ENCODE measurements at regions not wholly inside any gene's neighbourhood (a gene's known extent, or its start where the extent isn't known, plus 50 kb on each side); places are given as distances from the start of the nearest gene placed in this dataset.

DNA sequence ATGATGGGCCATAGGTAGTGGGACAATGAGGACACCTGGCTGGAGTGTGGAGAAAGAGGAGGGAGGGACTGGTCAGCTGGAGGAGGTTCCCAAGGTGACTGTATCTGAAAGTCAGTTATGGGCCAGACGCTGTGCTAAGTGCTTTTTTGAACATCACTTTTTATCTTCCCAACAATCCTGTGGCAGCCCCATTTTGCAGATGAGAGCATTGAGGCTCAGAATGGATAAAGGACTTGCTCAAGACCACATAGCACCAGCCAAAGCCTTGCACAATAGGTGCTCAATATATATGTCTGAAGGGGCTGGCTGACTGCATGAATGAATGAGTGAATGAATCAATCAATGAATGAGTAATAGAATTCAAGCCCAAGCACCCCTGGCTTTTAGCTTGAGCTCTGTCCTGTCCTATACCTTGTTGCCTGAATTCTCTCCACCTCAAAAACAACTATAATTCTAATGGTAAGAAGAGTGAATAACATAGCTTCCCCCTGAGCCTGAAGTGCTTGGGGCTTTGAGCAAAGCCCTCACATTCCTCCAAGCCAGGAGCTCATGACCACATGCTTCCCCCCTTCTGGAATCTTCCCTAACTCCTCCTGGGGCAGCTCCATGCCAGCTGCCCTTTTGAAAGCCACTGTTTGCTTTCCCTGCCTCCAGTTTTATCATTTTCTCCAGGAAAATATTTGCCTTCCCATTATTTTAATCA lies 150.9 kb downstream of the RPLP1 start:
- no peak for DNase-seq
- no peaks in the 10 kb centered on the region for H3K27me3 ChIP-seq
- TF ChIP-seq POLR2A (IDR thresholded peaks at IDR 0.05): no peak
- TF ChIP-seq EP300 (IDR thresholded peaks at IDR 0.05): no peak
- no peak for TF ChIP-seq CTCF (IDR thresholded peaks at IDR 0.05)
- intact Hi-C loops (cut with DNase I): no loop called here
- no peaks in the 10 kb centered on the region for H3K36me3 ChIP-seq
- H3K27ac ChIP-seq: no peak overlapping the region
- no peaks in the 10 kb centered on the region for H3K4me1 ChIP-seq (ENCODE audit: insufficient read depth)
- no peaks in the 10 kb centered on the region for H3K9me3 ChIP-seq
- H3K4me3 ChIP-seq: no peak overlapping the region
- 0 to 41% (median 24%) methylated on average over 1 of the region's 1 CpG for WGBS, 3 donors

- no peaks in the 10 kb centered on the region for H3K4me1 ChIP-seq (ENCODE audit: insufficient read depth)
- no peak overlapping the region for H3K4me3 ChIP-seq
- intact Hi-C loops (cut with DNase I): no loop called here
- TF ChIP-seq POLR2A (IDR thresholded peaks at IDR 0.05) (no peak), CTCF (IDR thresholded peaks at IDR 0.05) (no peak), EP300 (IDR thresholded peaks at IDR 0.05) (no peak)
- H3K27ac ChIP-seq: no peak overlapping the region
- H3K36me3 ChIP-seq: no peaks in the 10 kb centered on the region
- 36 to 48% (median 36%) methylated on average over 4 of the region's 4 CpGs for WGBS, 3 donors
- H3K27me3 ChIP-seq: no peaks in the 10 kb centered on the region
- no peak for DNase-seq
- no peaks in the 10 kb centered on the region for H3K9me3 ChIP-seq
Observed at GRCh38 chr15:69604072-69604411, 151.4 kb downstream of the RPLP1 start.

DNA sequence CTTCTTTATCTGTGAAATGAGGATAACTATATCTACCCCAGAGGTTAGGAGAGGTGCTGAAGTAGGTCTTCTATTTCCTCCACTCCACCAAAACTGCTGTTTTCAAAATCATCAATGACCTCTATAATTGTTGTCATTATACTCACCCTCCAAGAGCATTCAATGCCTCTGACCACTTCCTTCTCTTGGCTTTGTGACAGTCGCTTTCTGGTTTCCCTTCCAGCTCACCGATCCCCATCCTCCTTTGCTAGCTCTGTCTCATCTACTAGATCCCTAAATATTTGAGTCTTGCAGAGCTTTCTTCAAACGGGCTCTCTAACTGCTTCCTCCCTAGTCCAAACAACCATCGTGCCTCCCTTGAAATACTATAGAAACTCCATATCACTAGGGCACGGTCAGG lies 153.5 kb downstream of the RPLP1 start:
- no peaks in the 10 kb centered on the region for H3K4me1 ChIP-seq (ENCODE audit: insufficient read depth)
- no peaks in the 10 kb centered on the region for H3K27me3 ChIP-seq
- TF ChIP-seq CTCF (IDR thresholded peaks at IDR 0.05) (no peak), EP300 (IDR thresholded peaks at IDR 0.05) (no peak), POLR2A (IDR thresholded peaks at IDR 0.05) (no peak)
- no peaks in the 10 kb centered on the region for H3K9me3 ChIP-seq
- DNase-seq: no peak
- WGBS, 3 donors: 68 to 75% (median 71%) methylated on average over 5 of the region's 5 CpGs
- H3K4me3 ChIP-seq: no peak overlapping the region
- intact Hi-C loops (cut with DNase I): no loop called here
- H3K27ac ChIP-seq: no peak overlapping the region
- no peaks in the 10 kb centered on the region for H3K36me3 ChIP-seq

GRCh38 chr15:69606921-69607500 lies 154.4 kb downstream of the RPLP1 start:
- no peak for DNase-seq
- H3K27ac ChIP-seq: no peak overlapping the region
- no peak for TF ChIP-seq EP300 (IDR thresholded peaks at IDR 0.05)
- no peak for TF ChIP-seq CTCF (IDR thresholded peaks at IDR 0.05)
- TF ChIP-seq POLR2A (IDR thresholded peaks at IDR 0.05): no peak
- H3K27me3 ChIP-seq: no peaks in the 10 kb centered on the region
- whole genome bisulfite sequencing, 3 donors: 77 to 83% (median 81%) methylated on average over 11 of the region's 11 CpGs
- H3K4me3 ChIP-seq: no peak overlapping the region
- H3K36me3 ChIP-seq: no peaks in the 10 kb centered on the region
- no peaks in the 10 kb centered on the region for H3K4me1 ChIP-seq (ENCODE audit: insufficient read depth)
- intact Hi-C loops (cut with DNase I): no loop called here
- no peaks in the 10 kb centered on the region for H3K9me3 ChIP-seq
